Inflammatory macrophage treated with lipopolysaccharide for 1 hour (primary cell): ENCODE measurements at regions not wholly inside any gene's neighbourhood (a gene's known extent, or its start where the extent isn't known, plus 50 kb on each side); places are given as distances from the start of the nearest gene placed in this dataset.
A peak's percentile ranks its signal among the peaks of the same experiment; 100 is the strongest.

Source experiments
- DNase-seq, 2 donors: peaks; one replicate each; pipeline ENCODE4 v3.0.0-alpha.2; 2020 to 2022

DNA sequence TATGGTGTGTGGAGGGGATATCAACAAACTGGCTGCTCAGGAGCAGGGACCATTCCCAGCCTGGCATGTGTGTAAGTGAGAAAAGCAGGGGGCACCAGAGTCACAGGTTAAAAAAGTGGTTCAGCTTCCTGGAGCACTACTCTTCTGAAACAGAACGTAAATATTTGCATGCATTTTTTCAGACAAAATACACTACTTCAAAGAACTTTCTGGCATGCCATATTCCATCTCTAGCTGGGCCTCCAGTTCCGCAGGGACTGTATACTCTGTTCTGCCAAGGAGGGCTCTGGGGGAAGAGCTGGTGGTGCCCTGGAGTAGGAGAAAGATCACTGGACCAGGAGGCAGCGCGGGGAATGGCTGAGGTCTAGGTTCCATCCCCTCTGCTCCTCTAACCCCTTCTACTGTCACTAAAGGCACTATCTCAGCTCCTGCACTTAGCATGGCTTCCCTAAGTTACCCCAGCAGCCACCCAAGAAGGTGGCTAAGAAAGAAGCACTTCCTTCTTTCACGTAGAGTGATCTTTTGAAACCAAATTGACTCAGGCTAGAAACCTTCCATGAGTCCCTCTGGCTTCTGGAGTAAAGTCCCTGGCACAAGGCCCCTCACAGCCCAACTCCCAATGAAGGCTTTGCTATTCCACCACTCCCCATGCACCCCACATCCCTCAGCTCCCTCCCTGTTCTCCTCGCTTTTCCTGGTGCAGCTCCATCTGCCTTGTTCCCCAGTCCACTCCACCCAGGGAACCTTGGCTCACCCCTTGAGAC, 57.6 kb upstream of the CABLES1 start:
- DNase-seq, result peak; percentile 55 to 58

DNA sequence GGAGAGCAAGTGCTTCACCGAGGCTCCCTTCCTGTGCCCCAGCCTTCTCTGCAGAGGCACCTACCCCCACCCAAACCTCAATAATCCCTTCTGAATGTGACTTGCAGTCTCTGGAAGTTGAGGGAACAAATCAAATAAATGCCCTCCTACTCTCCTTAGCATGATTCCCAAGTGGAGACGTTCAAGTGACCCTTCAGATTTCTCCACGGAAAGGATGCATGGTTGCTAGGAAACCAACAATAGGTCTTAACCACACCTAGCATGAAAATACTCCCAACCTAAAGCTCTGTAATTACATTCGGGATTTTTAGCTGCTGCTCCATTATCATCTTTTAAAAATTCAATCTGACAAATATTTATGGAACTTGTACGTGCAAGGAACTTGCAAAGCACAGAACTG, 50.2 kb upstream of the CABLES1 start:
- DNase-seq, result no peak
